Type B pancreatic cell (in vitro differentiated cells): ENCODE measurements at regions not wholly inside any gene's neighbourhood (a gene's known extent, or its start where the extent isn't known, plus 50 kb on each side); places are given as distances from the start of the nearest gene placed in this dataset.

ENCODE experiments used
- DNase-seq: peaks from one replicate; pipeline ENCODE4 v3.0.0; 2021; ENCODE audit warnings: mixed read lengths; ENCODE audit not compliant: unreplicated experiment; ENCODE audit errors: extremely low spot score
- H3K27ac Mint-ChIP-seq: 2 replicates; pipeline ENCODE4 v1.8.0; 2021; ENCODE audit warnings: mild to moderate bottlenecking, mixed read lengths
- H3K27me3 Mint-ChIP-seq: 2 replicates; pipeline ENCODE4 v1.8.0; 2021; ENCODE audit warnings: mixed read lengths
- H3K36me3 Mint-ChIP-seq: 2 replicates; pipeline ENCODE4 v1.8.0; 2021; ENCODE audit warnings: mixed read lengths
- H3K4me1 Mint-ChIP-seq: one replicate; pipeline ENCODE4 v1.8.0; 2021; ENCODE audit warnings: mixed read lengths; ENCODE audit not compliant: unreplicated experiment
- H3K4me3 Mint-ChIP-seq: 2 replicates; pipeline ENCODE4 v1.8.0; 2021; ENCODE audit warnings: mild to moderate bottlenecking, mixed read lengths
- H3K9me3 Mint-ChIP-seq: 2 replicates; pipeline ENCODE4 v1.8.0; 2021; ENCODE audit warnings: mixed read lengths
- TF ChIP-seq, protein P1 (sequence below): fragments of 200-600 bp; sonication (generic); conservative IDR thresholded peaks from 2 replicates; pipeline ENCODE4 v1.5.0; 2021; ENCODE audit warnings: antibody characterized with exemption, mild to moderate bottlenecking

DNA sequence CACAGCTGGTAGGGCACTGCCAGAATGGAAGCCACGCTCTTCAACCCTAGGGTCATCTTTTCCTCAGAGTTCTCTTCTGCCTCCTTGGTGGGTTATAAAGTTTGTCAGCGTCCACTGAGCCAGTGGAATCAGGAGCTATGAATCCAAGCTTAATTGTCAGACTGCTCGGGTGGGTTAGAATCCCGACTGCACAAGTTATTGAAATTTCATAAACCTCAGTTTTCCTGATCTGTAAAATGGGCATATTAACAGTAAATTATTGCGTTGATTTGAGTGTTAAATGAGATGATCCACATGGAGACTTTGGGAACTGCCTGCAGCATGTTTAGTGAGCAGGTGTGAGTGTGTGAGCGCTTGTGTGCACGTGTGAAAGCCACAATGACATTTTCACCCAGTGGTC lies 400.5 kb upstream of the CDH11 start:
- Mint-ChIP-seq H3K4me3 (no peak overlapping the region), H3K9me3 (no peaks in the 10 kb centered on the region), H3K27ac (no peak overlapping the region), H3K36me3 (no peaks in the 10 kb centered on the region), H3K27me3 (peaks cover 34% of the 10 kb centered on the region), H3K4me1 (peaks cover 42% of the 10 kb centered on the region)
- TF ChIP-seq, protein P1, sequence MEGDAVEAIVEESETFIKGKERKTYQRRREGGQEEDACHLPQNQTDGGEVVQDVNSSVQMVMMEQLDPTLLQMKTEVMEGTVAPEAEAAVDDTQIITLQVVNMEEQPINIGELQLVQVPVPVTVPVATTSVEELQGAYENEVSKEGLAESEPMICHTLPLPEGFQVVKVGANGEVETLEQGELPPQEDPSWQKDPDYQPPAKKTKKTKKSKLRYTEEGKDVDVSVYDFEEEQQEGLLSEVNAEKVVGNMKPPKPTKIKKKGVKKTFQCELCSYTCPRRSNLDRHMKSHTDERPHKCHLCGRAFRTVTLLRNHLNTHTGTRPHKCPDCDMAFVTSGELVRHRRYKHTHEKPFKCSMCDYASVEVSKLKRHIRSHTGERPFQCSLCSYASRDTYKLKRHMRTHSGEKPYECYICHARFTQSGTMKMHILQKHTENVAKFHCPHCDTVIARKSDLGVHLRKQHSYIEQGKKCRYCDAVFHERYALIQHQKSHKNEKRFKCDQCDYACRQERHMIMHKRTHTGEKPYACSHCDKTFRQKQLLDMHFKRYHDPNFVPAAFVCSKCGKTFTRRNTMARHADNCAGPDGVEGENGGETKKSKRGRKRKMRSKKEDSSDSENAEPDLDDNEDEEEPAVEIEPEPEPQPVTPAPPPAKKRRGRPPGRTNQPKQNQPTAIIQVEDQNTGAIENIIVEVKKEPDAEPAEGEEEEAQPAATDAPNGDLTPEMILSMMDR: no peak
- DNase-seq: no peak

DNA sequence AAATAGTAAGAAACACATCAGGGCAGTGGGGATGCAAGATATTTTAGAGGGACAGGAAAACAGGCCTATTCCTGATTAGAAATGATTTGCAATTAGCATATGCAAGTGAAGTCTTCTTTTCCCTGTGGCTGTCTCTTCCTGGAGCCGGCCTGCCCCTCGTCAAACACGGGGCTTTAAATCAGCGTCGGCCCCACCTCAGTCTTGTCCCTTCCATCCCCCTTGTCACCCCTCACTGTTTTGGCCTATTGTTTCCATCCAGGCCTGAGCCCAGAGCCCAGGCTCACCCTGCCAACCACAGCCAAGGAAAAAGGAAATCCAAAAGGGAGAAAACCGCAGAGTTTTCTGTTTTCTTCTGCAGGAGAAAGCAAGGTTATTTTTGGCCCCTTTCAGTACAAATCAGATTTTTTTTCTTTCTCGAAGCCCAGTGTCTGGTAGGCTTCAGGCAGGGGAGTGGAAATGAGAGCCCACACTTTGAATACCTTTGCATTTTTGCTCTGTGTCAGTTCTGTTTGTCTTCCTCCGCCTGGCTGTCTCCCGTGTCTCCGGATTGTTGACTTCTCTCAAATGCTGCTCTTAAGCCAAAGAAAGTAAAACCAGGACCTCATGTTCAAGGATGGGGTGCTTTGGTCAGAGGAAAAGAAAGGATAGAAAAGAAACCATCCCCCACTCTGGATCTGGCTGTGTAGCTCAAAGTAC lies 399.9 kb upstream of the CDH11 start:
- no peaks in the 10 kb centered on the region for H3K9me3 Mint-ChIP-seq
- no peaks in the 10 kb centered on the region for H3K36me3 Mint-ChIP-seq
- TF ChIP-seq, protein P1: no peak
- peaks cover 42% of the 10 kb centered on the region for H3K4me1 Mint-ChIP-seq
- H3K27me3 Mint-ChIP-seq: peaks cover 34% of the 10 kb centered on the region
- H3K4me3 Mint-ChIP-seq: no peak overlapping the region
- no peak overlapping the region for H3K27ac Mint-ChIP-seq
- DNase-seq: no peak

- Mint-ChIP-seq H3K36me3 (no peaks in the 10 kb centered on the region), H3K9me3 (peaks cover 4% of the 10 kb centered on the region)
- TF ChIP-seq, protein P1: no peak
These were observed 397.5 kb upstream of the CDH11 start for GRCh38 chr16:65519402-65519801.

GRCh38 chr16:65515193-65515592 lies 393.3 kb upstream of the CDH11 start:
- Mint-ChIP-seq H3K36me3 (no peaks in the 10 kb centered on the region), H3K4me3 (no peak overlapping the region), H3K27ac (no peak overlapping the region), H3K4me1 (peaks cover 14% of the 10 kb centered on the region), H3K27me3 (peaks cover 34% of the 10 kb centered on the region), H3K9me3 (peaks cover 4% of the 10 kb centered on the region)
- TF ChIP-seq, protein P1: no peak
- no peak for DNase-seq

More at GRCh38 chr16:65519402-65519801, 397.5 kb upstream of the CDH11 start:
- no peak overlapping the region for H3K27ac Mint-ChIP-seq
- H3K4me3 Mint-ChIP-seq: no peak overlapping the region
- DNase-seq: no peak
- H3K4me1 Mint-ChIP-seq: peaks cover 35% of the 10 kb centered on the region
- peaks cover 48% of the 10 kb centered on the region for H3K27me3 Mint-ChIP-seq

- no peak overlapping the region for H3K27ac Mint-ChIP-seq
- peaks cover 4% of the 10 kb centered on the region for H3K9me3 Mint-ChIP-seq
- DNase-seq: no peak
- no peaks in the 10 kb centered on the region for H3K36me3 Mint-ChIP-seq
- peaks cover 7% of the 10 kb centered on the region for H3K4me1 Mint-ChIP-seq
- no peak overlapping the region for H3K4me3 Mint-ChIP-seq
- H3K27me3 Mint-ChIP-seq: peaks cover 10% of the 10 kb centered on the region
- TF ChIP-seq, protein P1: no peak
These were observed 389.0 kb upstream of the CDH11 start for GRCh38 chr16:65510850-65511249.
